ENCODE measurements at regions not wholly inside any gene's neighbourhood (a gene's known extent, or its start where the extent isn't known, plus 50 kb on each side); places are given as distances from the start of the nearest gene placed in this dataset.

DNA sequence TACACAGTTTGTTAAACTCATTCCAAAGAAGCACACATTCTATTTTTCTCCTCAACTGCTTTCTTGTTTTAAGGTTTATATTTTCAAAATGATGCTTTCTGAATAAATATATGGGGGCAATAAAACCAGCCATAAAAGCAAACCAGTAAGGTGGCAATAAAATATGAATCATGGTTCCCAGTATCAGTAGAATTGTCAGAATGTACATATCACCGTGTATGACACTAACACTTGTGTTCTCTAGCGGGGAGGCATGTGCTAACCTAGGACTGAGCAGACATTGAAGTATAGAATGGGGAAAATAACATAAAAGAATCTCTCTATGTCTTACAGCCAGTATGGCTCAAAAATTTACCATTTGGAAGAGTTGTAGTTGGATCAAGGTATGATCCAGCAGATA lies 329.9 kb upstream of the ISL1 start:
- no peaks in the 10 kb centered on the region for H3K27me3 ChIP-seq
- H3K27ac ChIP-seq = no peak overlapping the region
- H3K4me1 ChIP-seq = no peaks in the 10 kb centered on the region
- no peaks in the 10 kb centered on the region for H3K9me3 ChIP-seq
- no peaks in the 10 kb centered on the region for H3K36me3 ChIP-seq
- no peak for TF ChIP-seq CTCF (IDR thresholded peaks at IDR 0.05)
- TF ChIP-seq POLR2A (IDR thresholded peaks at IDR 0.05) = no peak
- no peak for DNase-seq
- no peak overlapping the region for H3K4me3 ChIP-seq

- DNase-seq = no peak
- Histone ChIP-seq H3K4me1 (no peaks in the 10 kb centered on the region), H3K4me3 (no peak overlapping the region), H3K27ac (no peak overlapping the region), H3K27me3 (no peaks in the 10 kb centered on the region), H3K36me3 (no peaks in the 10 kb centered on the region), H3K9me3 (no peaks in the 10 kb centered on the region)
- TF ChIP-seq CTCF (IDR thresholded peaks at IDR 0.05) (no peak), POLR2A (IDR thresholded peaks at IDR 0.05) (no peak)
These were observed 322.3 kb upstream of the ISL1 start for GRCh38 chr5:51060953-51061352.

GRCh38 chr5:51072937-51073336 lies 310.3 kb upstream of the ISL1 start:
- no peak overlapping the region for H3K27ac ChIP-seq
- TF ChIP-seq POLR2A (IDR thresholded peaks at IDR 0.05) (no peak), CTCF (IDR thresholded peaks at IDR 0.05) (no peak)
- H3K27me3 ChIP-seq = no peaks in the 10 kb centered on the region
- no peak overlapping the region for H3K4me3 ChIP-seq
- H3K36me3 ChIP-seq = no peaks in the 10 kb centered on the region
- DNase-seq = no peak
- H3K4me1 ChIP-seq = no peaks in the 10 kb centered on the region
- peaks cover 0 to 3% (median 0%) of the 10 kb centered on the region in 4 donors for H3K9me3 ChIP-seq

DNA sequence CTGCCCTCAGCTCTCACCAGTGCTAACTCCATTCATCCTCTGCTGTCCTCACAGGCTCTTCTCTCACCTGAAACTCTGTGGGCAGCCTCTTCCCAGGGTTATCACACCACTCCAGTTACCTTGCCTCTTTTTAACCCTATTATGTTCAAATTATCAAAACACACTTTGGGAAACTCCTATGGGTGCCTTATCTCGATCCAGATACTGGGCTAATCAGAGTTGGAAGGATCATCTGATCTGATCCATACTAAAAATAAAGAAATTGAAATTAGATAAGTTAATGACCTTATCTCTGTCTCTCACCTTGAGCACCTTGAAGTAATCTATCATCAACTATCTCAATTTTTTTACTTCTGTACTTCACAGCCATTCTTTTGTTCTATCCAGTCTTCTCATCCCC lies 300.5 kb upstream of the ISL1 start:
- H3K4me3 ChIP-seq = no peak overlapping the region
- TF ChIP-seq CTCF (IDR thresholded peaks at IDR 0.05) (no peak), POLR2A (IDR thresholded peaks at IDR 0.05) (no peak)
- H3K27me3 ChIP-seq = no peaks in the 10 kb centered on the region
- H3K36me3 ChIP-seq = no peaks in the 10 kb centered on the region
- no peak for DNase-seq
- H3K4me1 ChIP-seq = no peaks in the 10 kb centered on the region
- H3K27ac ChIP-seq = no peak overlapping the region
- no peaks in the 10 kb centered on the region for H3K9me3 ChIP-seq

- Histone ChIP-seq H3K4me1 (no peaks in the 10 kb centered on the region), H3K27me3 (no peaks in the 10 kb centered on the region), H3K4me3 (no peak overlapping the region), H3K36me3 (no peaks in the 10 kb centered on the region), H3K9me3 (no peaks in the 10 kb centered on the region), H3K27ac (no peak overlapping the region)
- no peak for TF ChIP-seq CTCF (IDR thresholded peaks at IDR 0.05)
- TF ChIP-seq POLR2A (IDR thresholded peaks at IDR 0.05) = no peak
- no peak for DNase-seq
These were observed 291.4 kb upstream of the ISL1 start for GRCh38 chr5:51091816-51092215.

DNA sequence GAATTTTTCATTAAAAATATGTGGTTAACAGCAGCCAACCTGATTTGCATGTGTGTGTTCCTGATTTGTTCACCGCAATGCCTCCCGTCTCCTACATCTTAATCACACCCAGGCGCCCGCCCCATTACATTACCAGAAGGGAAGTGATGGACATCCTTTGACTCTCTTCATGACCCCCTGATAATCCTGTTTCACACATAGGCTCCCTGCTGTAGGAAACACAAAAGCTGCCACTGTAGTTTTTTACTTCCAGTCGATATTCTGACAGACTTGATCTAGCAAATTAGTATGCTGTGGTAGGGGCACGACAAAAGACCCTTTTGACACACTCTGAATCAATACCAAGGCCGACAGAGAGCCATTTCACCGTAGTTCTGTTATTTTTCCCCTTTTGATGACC lies 287.8 kb upstream of the ISL1 start:
- Histone ChIP-seq H3K27ac (no peak overlapping the region), H3K27me3 (no peaks in the 10 kb centered on the region), H3K4me3 (no peak overlapping the region), H3K36me3 (no peaks in the 10 kb centered on the region), H3K4me1 (no peaks in the 10 kb centered on the region), H3K9me3 (no peaks in the 10 kb centered on the region)
- DNase-seq = no peak
- TF ChIP-seq POLR2A (IDR thresholded peaks at IDR 0.05) = no peak
- TF ChIP-seq CTCF (IDR thresholded peaks at IDR 0.05) = no peak
